ENCODE measurements at regions not wholly inside any gene's neighbourhood (a gene's known extent, or its start where the extent isn't known, plus 50 kb on each side); places are given as distances from the start of the nearest gene placed in this dataset.

DNA sequence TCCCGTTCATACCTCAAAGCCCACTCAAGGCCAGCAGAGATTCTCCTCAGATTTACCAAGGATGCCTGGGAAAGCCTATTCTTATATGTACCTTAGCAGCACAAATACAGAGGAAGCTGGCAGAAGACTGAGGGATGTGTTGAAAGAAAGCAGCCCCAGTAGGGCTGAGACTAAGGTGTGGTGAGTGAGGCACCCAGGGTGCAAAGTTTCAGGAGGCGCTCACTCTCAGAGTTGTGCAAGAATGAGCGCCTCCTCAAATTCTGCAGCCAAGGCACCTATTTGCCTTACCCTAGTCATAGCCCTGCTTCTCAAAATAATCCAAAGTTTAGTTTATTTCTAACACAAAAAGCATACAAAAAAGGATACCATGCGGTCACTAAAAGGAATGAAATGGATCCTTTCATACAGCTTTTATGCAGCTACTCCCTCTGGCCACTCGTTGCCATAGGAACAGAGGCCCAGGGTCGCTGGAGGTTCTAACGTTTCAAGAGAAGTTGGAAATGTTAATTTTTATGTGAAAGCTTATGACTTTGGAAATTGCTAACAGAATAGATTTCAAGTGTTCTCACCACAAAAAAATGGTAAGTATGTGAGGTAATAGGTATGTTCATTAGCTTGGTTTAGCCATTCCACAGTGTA lies 79.7 kb upstream of the SMIM23 start:
- no peak overlapping the region for H3K14ac ChIP-seq (replicated peaks; ENCODE audit: low read depth, low read length)
- H3K9me3 ChIP-seq (ENCODE audit: control insufficient read depth, insufficient read depth, low read length), result no peaks in the 10 kb centered on the region
- H2BK5ac ChIP-seq (ENCODE audit: low read depth, low read length, poor library complexity, severe bottlenecking), result no peak overlapping the region
- H3K27ac ChIP-seq (ENCODE audit: insufficient read depth, low read length), result no peak overlapping the region
- H3K79me1 ChIP-seq (ENCODE audit: low read depth in 1 of 2, low read length in 2 of 2), result no peaks in the 10 kb centered on the region
- dilution Hi-C loops (cut with HindIII; ENCODE audit: low sequenced_read_pairs, unreplicated experiment), result no loop called here
- in situ Hi-C loops (cut with MboI; ENCODE audit: low sequenced_read_pairs), result no loop called here
- no peak for TF ChIP-seq MXI1 (IDR thresholded peaks at IDR 0.05; ENCODE audit: borderline replicate concordance, low read depth, low read length)
- no peak for TF ChIP-seq FOS (IDR thresholded peaks at IDR 0.05; ENCODE audit: low read depth, low read length)
- TF ChIP-seq MAZ (IDR thresholded peaks at IDR 0.05; ENCODE audit: borderline replicate concordance, low read depth, low read length), result no peak
- TF ChIP-seq SMC3 (IDR thresholded peaks at IDR 0.05; ENCODE audit: low read depth, low read length), result no peak
- TF ChIP-seq RAD21 (IDR thresholded peaks at IDR 0.05; ENCODE audit: low read length), result no peak
- no peak for TF ChIP-seq ELK1 (IDR thresholded peaks at IDR 0.05; ENCODE audit: borderline replicate concordance, low read depth, low read length)
- TF ChIP-seq BHLHE40 (IDR thresholded peaks at IDR 0.05; ENCODE audit: low read depth, low read length), result no peak
- TF ChIP-seq POLR2A (IDR thresholded peaks at IDR 0.05; ENCODE audit: low read depth, low read length), result no peak
- TF ChIP-seq RFX5 (IDR thresholded peaks at IDR 0.05; ENCODE audit: low read depth, low read length), result no peak
- TF ChIP-seq USF2 (IDR thresholded peaks at IDR 0.05; ENCODE audit: low read depth, low read length), result no peak
- TF ChIP-seq, protein P1, sequence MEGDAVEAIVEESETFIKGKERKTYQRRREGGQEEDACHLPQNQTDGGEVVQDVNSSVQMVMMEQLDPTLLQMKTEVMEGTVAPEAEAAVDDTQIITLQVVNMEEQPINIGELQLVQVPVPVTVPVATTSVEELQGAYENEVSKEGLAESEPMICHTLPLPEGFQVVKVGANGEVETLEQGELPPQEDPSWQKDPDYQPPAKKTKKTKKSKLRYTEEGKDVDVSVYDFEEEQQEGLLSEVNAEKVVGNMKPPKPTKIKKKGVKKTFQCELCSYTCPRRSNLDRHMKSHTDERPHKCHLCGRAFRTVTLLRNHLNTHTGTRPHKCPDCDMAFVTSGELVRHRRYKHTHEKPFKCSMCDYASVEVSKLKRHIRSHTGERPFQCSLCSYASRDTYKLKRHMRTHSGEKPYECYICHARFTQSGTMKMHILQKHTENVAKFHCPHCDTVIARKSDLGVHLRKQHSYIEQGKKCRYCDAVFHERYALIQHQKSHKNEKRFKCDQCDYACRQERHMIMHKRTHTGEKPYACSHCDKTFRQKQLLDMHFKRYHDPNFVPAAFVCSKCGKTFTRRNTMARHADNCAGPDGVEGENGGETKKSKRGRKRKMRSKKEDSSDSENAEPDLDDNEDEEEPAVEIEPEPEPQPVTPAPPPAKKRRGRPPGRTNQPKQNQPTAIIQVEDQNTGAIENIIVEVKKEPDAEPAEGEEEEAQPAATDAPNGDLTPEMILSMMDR (conservative IDR thresholded peaks at IDR 0.05; ENCODE audit: low read depth, low read length), result no peak
- no peak for TF ChIP-seq RCOR1 (IDR thresholded peaks at IDR 0.05; ENCODE audit: insufficient replicate concordance, low read length)
- no peak for TF ChIP-seq CHD1 (IDR thresholded peaks at IDR 0.05; ENCODE audit: low read depth, low read length)
- no peak for TF ChIP-seq NFE2L2 (IDR thresholded peaks at IDR 0.05; ENCODE audit: low read depth, low read length)
- no peak for TF ChIP-seq CEBPB (IDR thresholded peaks at IDR 0.05; ENCODE audit: low read depth, low read length)
- no peak for TF ChIP-seq MAFK (IDR thresholded peaks at IDR 0.05; ENCODE audit: low read depth, low read length)
- BruUV-seq (replicated peaks), result no TSS peak
- H4K20me1 ChIP-seq (ENCODE audit: insufficient read depth, low read length), result no peaks in the 10 kb centered on the region; the same call in 1 of the 2 replicates
- H2BK120ac ChIP-seq (ENCODE audit: low read depth, low read length), result no peak overlapping the region
- no peaks in the 10 kb centered on the region for H3K4me1 ChIP-seq (ENCODE audit: control insufficient read depth, insufficient read depth, low read length)
- ChIA-PET CTCF (interaction anchor here (0.7 kb wide), 2 partner anchors 19 to 38 kb away, joined by 3 read pairs; no protein-coding TSS in a partner anchor), POLR2A (ENCODE audit: unreplicated experiment) (no interaction called here)
- H3K4ac ChIP-seq (ENCODE audit: low read depth, low read length), result no peak overlapping the region
- H3K9ac ChIP-seq (ENCODE audit: low read depth, low read length), result no peak overlapping the region
- no peak overlapping the region for H3K18ac ChIP-seq (ENCODE audit: low read depth, low read length)
- H3K56ac ChIP-seq (ENCODE audit: extremely low read depth, insufficient read depth, low read length), result no peak overlapping the region
- H4K91ac ChIP-seq (ENCODE audit: insufficient read depth, low read depth, low read length), result no peak overlapping the region
- H2AK5ac ChIP-seq (ENCODE audit: low read depth, low read length), result no peak overlapping the region
- H3K36me3 ChIP-seq (ENCODE audit: control insufficient read depth, insufficient read depth, low read length), result no peaks in the 10 kb centered on the region
- H2BK20ac ChIP-seq (ENCODE audit: low read depth, low read length), result no peak overlapping the region
- no peak overlapping the region for H3K4me2 ChIP-seq (ENCODE audit: low read depth, low read length)
- H3K23ac ChIP-seq (ENCODE audit: low read depth, low read length), result no peak overlapping the region
- no peak for ATAC-seq (ENCODE audit: low read depth)
- no peak overlapping the region for H3K4me3 ChIP-seq (ENCODE audit: insufficient read depth, low read depth, low read length)
- peaks cover 37% of the 10 kb centered on the region for H3K27me3 ChIP-seq (ENCODE audit: control insufficient read depth, insufficient read depth, low read length)
- H4K8ac ChIP-seq (ENCODE audit: low read depth in 2 of 2, low read length in 2 of 2), result no peak overlapping the region
- H3K9me1 ChIP-seq (ENCODE audit: insufficient read depth, low read length), result no peaks in the 10 kb centered on the region
- no peak overlapping the region for H4K5ac ChIP-seq (ENCODE audit: low read depth, low read length)
- no CpG with 5 or more reads among the region's 7 CpGs for WGBS, 2 experiments (ENCODE audit: extremely low coverage in 2 of 2, insufficient read length in 1 of 2)
- no peak overlapping the region for H2AK9ac ChIP-seq (replicated peaks; ENCODE audit: low read depth, low read length, poor library complexity)
- DNase-seq, result no peak
- intact Hi-C loops (cut with micrococcal nuclease), result no loop called here
- no peak overlapping the region for H2AFZ ChIP-seq (replicated peaks; ENCODE audit: low read length, poor library complexity)
- H2BK15ac ChIP-seq (ENCODE audit: low read depth, low read length), result no peak overlapping the region
